RWPE1 (cell line): ENCODE measurements at regions not wholly inside any gene's neighbourhood (a gene's known extent, or its start where the extent isn't known, plus 50 kb on each side); places are given as distances from the start of the nearest gene placed in this dataset.

Source experiments
- CTCF ChIA-PET: fragments of 350-600 bp; sonication (Branson Sonifier 250); formaldehyde crosslinking; extraction: SDS; loops from one replicate; lab custom pipeline; 2021; lab: Yijun Ruan, JAX
- POLR2A ChIA-PET: fragments of 400-600 bp; formaldehyde crosslinking; extraction: SDS; loops from one replicate; lab custom pipeline; 2020; ENCODE audit warnings: antibody characterized with exemption; ENCODE audit not compliant: low non-redundant PET; lab: Yijun Ruan, JAX
- DNase-seq: peaks from one replicate; pipeline ENCODE4 v3.0.0; 2012; ENCODE audit warnings: low spot score
- H3K27ac ChIP-seq: fragments of 450-650 bp; 2 replicates; pipeline ENCODE4 v1.5.1; 2017
- CTCF ChIP-seq: fragments of 450-650 bp; conservative IDR thresholded peaks from 2 replicates; pipeline ENCODE4 v1.5.1; 2017; ENCODE audit warnings: low read depth, mild to moderate bottlenecking

- CTCF ChIA-PET = interaction anchor here (0.6 kb wide), 1 partner anchor 8 kb away, joined by 3 read pairs; no protein-coding TSS in a partner anchor
- no peak for DNase-seq
These were observed 88.2 kb downstream of the FAM43A start for GRCh38 chr3:194773771-194774455.

GRCh38 chr3:194775266-194775665 lies 89.6 kb downstream of the FAM43A start:
- DNase-seq = no peak
- POLR2A ChIA-PET = no interaction called here

More at GRCh38 chr3:194773771-194774455, 88.2 kb downstream of the FAM43A start:
- no peak for TF ChIP-seq CTCF
- POLR2A ChIA-PET = no interaction called here
- peak overlapping the region; percentile 26; the same call in 1 of the 2 replicates for H3K27ac ChIP-seq

GRCh38 chr3:194775731-194776130 lies 90.0 kb downstream of the FAM43A start:
- no peak for TF ChIP-seq CTCF
- H3K27ac ChIP-seq = no peak overlapping the region
- ChIA-PET POLR2A (no interaction called here), CTCF (interaction anchor here (0.6 kb wide), 1 partner anchor 395 kb away, joined by 3 read pairs; no protein-coding TSS in a partner anchor)
- DNase-seq = no peak

More at GRCh38 chr3:194775266-194775665, 89.6 kb downstream of the FAM43A start:
- no peak for TF ChIP-seq CTCF
- CTCF ChIA-PET = interaction anchor here (0.6 kb wide), 2 partner anchors 396 to 778 kb away, joined by 3 read pairs; no protein-coding TSS in a partner anchor
- H3K27ac ChIP-seq = no peak overlapping the region

- POLR2A ChIA-PET = no interaction called here
- TF ChIP-seq CTCF = no peak
- DNase-seq = no peak
- CTCF ChIA-PET = no interaction called here
- no peak overlapping the region for H3K27ac ChIP-seq
These were observed 92.0 kb downstream of the FAM43A start for GRCh38 chr3:194777729-194778128.

- ChIA-PET POLR2A (no interaction called here), CTCF (no interaction called here)
- DNase-seq = no peak
- H3K27ac ChIP-seq = no peak overlapping the region
- TF ChIP-seq CTCF = no peak
These were observed 94.1 kb downstream of the FAM43A start for GRCh38 chr3:194779729-194780224.

- ChIA-PET POLR2A (no interaction called here), CTCF (no interaction called here)
- no peak for DNase-seq
- H3K27ac ChIP-seq = no peak overlapping the region
- no peak for TF ChIP-seq CTCF
These were observed 95.0 kb downstream of the FAM43A start for GRCh38 chr3:194780706-194781105.
